Activated CD8-positive, alpha-beta memory T cell treated with anti-CD3 and anti-CD28 coated beads, Interleukin-2, amount 50 U/mL, for 24 hours (primary cell): ENCODE measurements at regions not wholly inside any gene's neighbourhood (a gene's known extent, or its start where the extent isn't known, plus 50 kb on each side); places are given as distances from the start of the nearest gene placed in this dataset.
"Not testable (repeated sequence)": the region's sequence is repeated elsewhere in the genome, so short reads cannot be mapped to it uniquely, and the experiment has no call there.

Experiments used
- DNase-seq: peaks from one replicate; pipeline ENCODE4 v3.0.0-alpha.2; 2020; ENCODE audit errors: extremely low read depth

DNA sequence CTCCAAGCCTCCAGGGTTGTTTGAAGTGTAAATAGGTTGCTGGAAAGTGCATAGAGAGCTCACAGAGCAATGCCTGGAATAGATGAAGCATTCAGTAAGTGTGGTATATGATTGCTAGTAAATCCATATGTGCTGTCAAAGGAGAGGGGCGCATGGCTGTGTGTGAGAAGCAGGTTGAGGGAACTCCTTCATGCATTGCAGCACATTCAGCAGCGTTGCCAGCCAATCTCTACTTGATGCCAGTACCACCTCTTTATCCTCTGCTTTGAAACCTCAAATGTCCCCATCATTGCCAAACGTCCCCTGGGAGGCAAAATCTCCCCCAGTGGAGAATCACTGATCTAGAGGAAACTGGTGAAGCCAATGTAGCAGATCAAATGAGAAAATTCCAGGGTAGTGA, 82.7 kb upstream of the RALGAPA2 start:
- no peak for DNase-seq

GRCh38 chr20:20793591-20793990, 81.1 kb upstream of the RALGAPA2 start:
- no peak for DNase-seq

DNA sequence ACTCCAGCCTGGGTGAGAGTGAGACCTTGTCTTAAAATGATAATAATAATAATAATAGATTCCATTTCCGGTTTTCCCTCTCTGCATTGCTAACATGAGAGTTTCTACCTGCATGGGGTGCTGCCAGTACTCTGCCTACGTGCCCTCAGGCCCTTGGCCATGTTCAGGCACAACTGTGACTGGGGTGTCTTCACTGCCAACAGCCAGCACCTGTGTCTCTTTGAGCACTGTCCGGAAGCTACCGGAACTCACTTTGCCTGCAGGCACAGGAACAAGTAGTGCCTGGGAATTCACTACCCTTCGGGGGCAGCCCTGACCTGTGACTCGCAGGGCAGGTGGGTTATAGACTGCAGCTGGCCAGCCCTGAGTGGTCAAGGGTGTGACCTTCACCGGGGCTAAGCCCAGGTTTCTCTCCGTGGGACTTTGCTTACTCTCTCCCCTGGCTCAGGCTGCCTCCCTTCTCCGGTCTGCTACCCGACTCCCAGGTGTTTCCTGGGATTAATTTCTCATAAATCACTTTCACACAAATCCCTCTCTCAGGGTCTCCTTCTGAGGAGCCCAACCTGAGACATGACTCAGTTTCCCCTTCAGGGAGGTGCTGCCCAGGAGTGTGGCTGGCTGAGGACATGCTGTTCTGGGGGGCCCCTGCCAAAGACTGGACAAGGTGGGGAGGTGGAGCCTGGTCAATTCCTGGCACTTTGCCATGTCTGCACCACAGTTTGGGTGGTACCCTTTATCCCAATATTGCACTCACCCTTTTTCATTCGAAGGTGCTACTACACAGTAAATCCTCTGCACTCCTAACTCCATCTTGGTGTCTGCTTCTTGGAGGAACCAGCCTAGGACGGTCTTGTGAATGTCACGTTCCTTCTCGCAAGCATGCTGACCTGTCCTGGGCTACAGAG, 79.5 kb upstream of the RALGAPA2 start:
- DNase-seq = no peak

DNA sequence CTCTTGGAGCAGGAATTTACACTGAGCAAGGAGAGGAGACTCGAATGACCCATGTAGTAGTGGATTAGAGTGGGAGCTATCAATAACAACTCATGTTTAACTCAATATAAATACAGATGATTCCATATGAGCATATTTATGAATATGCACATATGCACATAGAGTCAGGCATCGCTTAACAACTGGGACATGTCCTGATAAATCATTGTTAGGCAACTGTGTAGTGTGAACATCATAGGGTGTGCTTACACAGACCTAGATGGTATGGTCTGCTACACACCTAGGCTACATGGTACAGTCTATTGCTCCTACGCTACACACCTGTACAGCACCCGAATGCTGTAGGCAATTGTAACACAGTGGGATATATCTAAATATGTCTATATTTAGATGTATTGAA, 75.9 kb upstream of the RALGAPA2 start:
- DNase-seq = no peak

- no peak for DNase-seq
Measured at GRCh38 chr20:20786428-20786827, 74.0 kb upstream of the RALGAPA2 start.

GRCh38 chr20:20785226-20785625, 72.8 kb upstream of the RALGAPA2 start:
- no peak for DNase-seq

DNA sequence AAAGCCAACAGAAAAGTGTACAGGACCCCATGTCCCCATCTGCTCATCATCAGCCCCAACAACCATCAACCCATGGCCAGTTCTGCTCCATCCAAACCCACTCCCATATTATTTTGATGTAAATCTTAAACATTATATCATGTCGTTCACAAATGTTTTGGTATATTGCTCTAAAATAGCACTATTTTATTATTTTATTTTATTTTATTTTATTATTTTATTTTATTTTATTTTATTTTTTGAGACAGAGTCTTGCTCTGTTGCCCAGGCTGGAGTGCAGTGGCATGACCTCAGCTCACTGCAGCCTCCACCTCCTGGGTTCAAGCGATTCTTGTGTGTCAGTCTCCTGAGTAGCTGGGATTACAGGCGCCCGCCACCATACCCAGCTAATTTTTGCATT, 72.0 kb upstream of the RALGAPA2 start:
- DNase-seq = not testable (repeated sequence)

- no peak for DNase-seq
Measured at GRCh38 chr20:20783450-20783849, 71.0 kb upstream of the RALGAPA2 start.

DNA sequence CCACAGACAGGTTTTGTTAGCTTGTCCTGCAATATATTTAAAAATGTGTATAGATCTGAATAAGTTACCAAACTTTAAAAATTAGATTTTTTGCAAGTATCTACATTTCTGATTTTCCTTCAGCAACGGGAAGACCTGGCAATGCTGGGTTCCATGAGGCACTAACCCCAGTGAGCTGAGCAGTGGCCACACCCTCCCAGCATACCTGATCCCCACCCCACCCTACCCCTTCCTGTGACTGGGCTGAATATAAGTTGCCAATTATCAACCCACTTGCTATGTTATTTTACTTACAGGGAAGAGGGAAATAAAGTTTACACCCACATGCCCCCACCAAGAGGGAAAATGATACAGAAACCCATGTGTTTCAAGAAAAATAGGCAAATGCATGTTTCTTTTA, 70.3 kb upstream of the RALGAPA2 start:
- DNase-seq = no peak

- no peak for DNase-seq
Measured at GRCh38 chr20:20782231-20782630, 69.8 kb upstream of the RALGAPA2 start.

- no peak for DNase-seq
Measured at GRCh38 chr20:20781029-20781428, 68.6 kb upstream of the RALGAPA2 start.

DNA sequence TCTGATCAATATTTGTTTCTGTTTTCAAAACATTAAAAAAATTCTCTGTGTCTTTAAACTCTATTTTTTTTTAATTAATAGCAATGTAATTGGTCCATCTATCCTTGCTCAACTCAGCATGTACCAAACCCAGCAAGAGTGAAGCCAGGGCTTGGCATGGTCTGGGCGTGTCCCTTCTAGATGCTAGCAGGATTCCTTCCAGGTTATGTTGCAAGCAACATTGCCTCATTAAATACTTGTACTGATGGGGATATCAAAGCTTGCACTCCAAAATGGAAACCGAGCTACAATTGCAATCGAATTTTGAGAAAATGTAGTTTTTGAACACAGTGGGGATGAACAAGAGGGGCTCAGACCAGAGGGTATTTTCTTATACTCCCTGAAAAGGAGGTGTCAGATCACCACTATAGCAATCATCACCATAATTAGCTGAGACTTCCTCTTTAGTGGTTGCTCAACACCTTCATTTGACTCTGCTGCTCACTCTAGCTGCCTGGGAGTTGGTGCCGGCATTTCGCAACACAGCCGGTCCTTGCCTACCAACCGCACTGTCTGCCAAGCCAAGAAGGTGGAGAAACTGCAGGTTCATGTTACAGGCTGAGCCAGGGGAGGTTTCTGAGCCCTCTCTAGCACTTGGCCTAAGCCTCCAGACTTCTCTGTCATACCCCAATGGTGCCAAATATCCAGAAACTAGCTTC, 67.8 kb upstream of the RALGAPA2 start:
- no peak for DNase-seq

DNA sequence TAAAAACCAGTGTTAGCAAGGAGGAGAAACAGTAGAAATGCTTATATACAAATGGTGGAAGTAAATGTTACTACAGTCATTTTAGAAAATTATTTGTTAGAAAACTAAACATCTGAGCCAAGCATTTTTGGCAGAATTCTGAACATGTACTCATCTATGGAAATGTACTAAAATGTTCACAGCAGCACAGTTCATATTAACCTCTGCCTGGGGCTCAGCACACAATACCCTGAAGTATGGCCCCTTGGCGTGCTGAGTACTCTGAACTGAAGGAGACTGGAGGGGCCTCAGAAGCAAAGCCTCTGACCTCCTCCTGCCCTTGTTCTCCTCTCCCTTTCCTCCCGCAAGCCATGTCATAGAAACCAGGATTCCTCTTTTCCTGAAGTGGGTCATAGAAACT, 66.2 kb upstream of the RALGAPA2 start:
- DNase-seq = no peak

DNA sequence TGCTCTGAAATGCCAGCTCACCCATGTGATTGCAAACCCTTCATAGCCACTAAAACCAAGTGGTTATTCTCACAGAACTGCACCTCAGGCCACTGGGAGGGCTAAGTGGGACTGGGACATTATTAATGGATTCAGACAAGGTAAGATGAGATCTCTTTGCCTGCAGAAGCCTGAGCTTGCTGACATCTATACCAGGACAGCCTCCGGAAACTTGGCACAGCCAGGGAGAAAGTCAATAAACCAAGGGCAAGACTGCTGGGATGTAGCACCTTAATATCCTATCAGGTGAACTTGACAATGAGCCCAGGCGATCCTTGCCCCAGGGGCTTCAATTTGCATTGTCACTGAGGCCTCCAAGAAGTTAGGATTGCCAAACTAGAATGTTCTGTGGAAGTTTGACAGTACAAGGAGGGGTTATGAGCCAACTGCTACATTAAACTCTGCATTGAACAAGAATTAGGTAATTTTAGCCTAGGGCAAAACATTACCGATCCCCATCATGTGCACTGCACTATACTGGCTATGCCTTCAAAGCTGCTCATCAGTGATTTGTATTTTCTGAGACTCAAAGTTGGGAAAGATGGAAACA, 60.1 kb upstream of the RALGAPA2 start:
- no peak for DNase-seq

DNA sequence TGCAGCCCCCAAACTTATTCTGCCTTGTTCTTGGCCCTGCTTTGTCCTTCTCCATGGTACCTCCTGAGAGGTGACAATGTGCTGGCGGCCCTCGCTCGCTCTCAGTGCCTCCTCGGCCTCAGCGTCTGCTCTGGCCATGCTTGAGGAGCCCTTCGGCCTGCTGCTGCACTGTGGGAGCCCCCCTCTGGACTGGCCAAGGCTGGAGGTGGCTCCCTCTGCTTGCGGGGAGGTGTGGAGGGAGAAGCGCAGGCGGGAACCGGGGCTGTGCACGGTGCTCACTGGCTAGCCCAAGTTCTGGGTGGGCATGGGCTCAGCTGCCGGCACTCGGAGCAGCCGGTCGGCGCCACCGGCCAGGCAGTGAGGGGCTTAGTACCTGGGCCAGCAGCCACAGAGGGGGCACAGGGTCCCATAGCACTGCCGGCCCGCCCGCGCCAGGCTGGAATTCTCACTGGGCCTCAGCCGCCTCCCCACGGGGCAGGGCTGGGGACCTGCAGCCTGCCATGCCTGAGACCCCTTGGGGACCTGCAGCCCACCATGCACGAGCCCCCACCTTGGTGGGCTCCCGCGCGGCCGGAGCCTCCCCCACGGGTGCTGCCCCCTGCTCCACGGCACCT, 55.9 kb upstream of the RALGAPA2 start:
- DNase-seq = no peak

DNA sequence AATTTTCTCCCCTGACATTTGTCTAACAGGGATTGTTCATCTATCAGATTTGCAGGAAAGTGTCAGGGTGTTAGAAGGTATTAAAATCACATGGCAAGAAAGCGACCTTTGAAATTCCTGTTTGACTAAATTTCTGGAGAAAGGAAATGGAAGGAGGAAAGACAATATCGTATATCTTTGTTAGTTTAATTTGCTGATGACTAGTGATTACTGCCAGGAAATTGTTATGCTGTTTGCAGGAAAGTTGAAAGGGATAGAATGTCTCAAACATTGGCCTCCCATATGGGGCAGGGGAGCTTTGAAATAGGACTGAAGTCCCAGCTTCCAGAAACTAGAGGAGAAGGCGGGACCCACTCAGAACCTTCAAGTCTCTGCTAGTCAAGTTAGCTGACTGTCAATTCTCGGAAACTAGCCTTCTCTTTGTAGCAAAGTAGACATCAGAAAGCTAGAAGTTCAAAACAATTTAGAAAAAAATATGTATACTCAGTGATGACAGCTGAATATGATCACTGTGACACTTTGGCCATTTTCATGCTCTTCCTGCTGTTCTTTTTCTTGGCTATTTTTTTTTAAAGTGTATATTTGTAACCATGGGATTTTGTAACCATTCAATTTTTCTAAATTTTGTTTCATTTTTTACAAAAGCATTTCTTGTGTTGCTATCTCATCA, 53.4 kb upstream of the RALGAPA2 start:
- DNase-seq = no peak

- DNase-seq = no peak
Measured at GRCh38 chr20:20763650-20764049, 51.2 kb upstream of the RALGAPA2 start.
